ENCODE measurements at regions not wholly inside any gene's neighbourhood (a gene's known extent, or its start where the extent isn't known, plus 50 kb on each side); places are given as distances from the start of the nearest gene placed in this dataset.

DNA sequence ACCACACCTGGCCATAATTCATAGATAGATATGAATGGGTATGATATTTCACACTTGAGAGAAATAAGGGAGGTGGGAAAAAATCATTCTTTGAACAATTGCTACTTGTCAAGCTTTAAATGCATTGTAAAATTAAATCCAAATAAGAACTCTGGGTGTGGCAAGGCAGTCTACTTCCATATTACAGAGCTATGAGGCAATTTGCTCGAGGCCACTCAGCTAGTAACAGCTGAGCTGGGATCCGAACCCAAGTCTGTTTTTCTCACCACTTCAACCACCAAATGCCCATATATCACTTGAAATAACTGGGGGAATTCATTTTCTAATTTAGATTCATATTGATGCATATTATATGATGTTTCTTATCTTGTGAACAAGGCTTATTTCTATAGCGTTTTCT lies 482.2 kb upstream of the ADAMTS9 start:
- Mint-ChIP-seq H3K27me3 (peaks cover 6% of the 10 kb centered on the region), H3K9me3 (peaks cover 6% of the 10 kb centered on the region), H3K4me1 (ENCODE audit: unreplicated experiment) (peaks cover 38% of the 10 kb centered on the region), H3K36me3 (no peaks in the 10 kb centered on the region), H3K27ac (peak overlapping the region; percentile 43), H3K4me3 (no peak overlapping the region)
- DNase-seq (ENCODE audit: extremely low spot score, unreplicated experiment): no peak
- TF ChIP-seq, protein P1, sequence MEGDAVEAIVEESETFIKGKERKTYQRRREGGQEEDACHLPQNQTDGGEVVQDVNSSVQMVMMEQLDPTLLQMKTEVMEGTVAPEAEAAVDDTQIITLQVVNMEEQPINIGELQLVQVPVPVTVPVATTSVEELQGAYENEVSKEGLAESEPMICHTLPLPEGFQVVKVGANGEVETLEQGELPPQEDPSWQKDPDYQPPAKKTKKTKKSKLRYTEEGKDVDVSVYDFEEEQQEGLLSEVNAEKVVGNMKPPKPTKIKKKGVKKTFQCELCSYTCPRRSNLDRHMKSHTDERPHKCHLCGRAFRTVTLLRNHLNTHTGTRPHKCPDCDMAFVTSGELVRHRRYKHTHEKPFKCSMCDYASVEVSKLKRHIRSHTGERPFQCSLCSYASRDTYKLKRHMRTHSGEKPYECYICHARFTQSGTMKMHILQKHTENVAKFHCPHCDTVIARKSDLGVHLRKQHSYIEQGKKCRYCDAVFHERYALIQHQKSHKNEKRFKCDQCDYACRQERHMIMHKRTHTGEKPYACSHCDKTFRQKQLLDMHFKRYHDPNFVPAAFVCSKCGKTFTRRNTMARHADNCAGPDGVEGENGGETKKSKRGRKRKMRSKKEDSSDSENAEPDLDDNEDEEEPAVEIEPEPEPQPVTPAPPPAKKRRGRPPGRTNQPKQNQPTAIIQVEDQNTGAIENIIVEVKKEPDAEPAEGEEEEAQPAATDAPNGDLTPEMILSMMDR (conservative IDR thresholded peaks at IDR 0.05): no peak

DNA sequence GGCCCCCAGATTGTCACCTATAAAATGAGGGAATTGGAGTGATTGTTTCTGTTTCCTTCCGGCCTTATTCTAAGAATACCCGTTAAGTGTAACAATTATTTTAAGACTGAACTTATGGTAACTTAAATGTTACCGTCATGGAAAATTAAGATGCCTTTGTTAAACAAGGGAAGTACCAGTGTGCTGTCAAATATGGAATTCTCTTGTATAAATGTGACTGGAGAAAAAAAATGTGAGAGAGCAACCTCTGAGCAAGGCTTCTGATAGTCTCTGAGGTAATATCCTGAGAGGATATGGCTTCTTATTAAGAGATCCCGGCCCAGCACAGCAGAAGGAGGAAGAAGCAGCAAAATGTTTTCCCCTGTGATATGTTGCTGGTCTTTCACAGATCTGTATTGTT lies 480.7 kb upstream of the ADAMTS9 start:
- H3K4me3 Mint-ChIP-seq: no peak overlapping the region
- H3K36me3 Mint-ChIP-seq: no peaks in the 10 kb centered on the region
- H3K4me1 Mint-ChIP-seq (ENCODE audit: unreplicated experiment): peaks cover 38% of the 10 kb centered on the region
- no peak for DNase-seq (ENCODE audit: extremely low spot score, unreplicated experiment)
- H3K9me3 Mint-ChIP-seq: no peaks in the 10 kb centered on the region
- no peak overlapping the region for H3K27ac Mint-ChIP-seq
- TF ChIP-seq, protein P1 (conservative IDR thresholded peaks at IDR 0.05): no peak
- H3K27me3 Mint-ChIP-seq: peaks cover 6% of the 10 kb centered on the region

DNA sequence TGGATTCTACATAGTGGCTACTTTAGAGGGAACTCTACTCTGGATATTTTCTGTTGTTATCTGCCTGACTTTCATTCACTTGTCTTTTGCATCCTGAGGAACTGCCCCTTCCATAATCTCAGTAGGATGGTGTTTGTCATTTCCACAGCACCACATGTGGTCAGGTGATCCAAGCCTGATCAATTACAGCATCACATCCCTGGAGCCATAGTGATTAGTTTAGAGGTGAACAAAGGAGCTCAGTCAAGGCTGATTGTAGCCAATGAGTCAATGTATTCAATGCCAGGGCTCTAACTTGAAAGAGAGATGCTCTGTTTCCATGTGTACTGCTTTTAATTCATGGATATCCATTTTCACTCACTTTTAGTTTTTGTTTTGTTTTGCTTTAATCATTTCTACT lies 478.7 kb upstream of the ADAMTS9 start:
- Mint-ChIP-seq H3K4me3 (no peak overlapping the region), H3K36me3 (no peaks in the 10 kb centered on the region), H3K4me1 (ENCODE audit: unreplicated experiment) (peaks cover 29% of the 10 kb centered on the region), H3K27ac (no peak overlapping the region), H3K9me3 (no peaks in the 10 kb centered on the region), H3K27me3 (peaks cover 6% of the 10 kb centered on the region)
- DNase-seq (ENCODE audit: extremely low spot score, unreplicated experiment): no peak
- TF ChIP-seq, protein P1 (conservative IDR thresholded peaks at IDR 0.05): no peak

DNA sequence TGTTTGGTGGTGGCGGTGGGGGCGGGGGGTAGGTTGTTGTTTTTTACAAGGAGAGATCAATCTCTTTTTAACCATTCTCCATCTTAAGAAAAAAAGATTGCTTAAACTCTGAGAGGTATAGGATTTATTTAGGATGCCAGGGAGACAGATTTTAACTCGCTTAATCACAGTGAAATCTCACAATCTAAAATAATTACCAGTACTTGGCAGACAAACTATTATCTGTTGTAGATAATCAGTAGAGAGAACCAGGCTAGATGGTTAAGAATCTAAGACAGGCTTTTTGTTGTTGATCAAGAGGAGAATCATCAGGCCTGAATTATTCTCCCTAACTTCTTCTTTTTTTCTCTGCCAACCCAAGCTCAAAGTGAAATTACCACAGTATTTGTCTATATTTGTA lies 470.2 kb upstream of the ADAMTS9 start:
- TF ChIP-seq, protein P1 (conservative IDR thresholded peaks at IDR 0.05): no peak
- H3K27me3 Mint-ChIP-seq: no peaks in the 10 kb centered on the region
- H3K9me3 Mint-ChIP-seq: peaks cover 13% of the 10 kb centered on the region
- H3K4me1 Mint-ChIP-seq (ENCODE audit: unreplicated experiment): peaks cover 6% of the 10 kb centered on the region
- no peak for DNase-seq (ENCODE audit: extremely low spot score, unreplicated experiment)
- no peak overlapping the region for H3K4me3 Mint-ChIP-seq
- no peak overlapping the region for H3K27ac Mint-ChIP-seq
- no peaks in the 10 kb centered on the region for H3K36me3 Mint-ChIP-seq

DNA sequence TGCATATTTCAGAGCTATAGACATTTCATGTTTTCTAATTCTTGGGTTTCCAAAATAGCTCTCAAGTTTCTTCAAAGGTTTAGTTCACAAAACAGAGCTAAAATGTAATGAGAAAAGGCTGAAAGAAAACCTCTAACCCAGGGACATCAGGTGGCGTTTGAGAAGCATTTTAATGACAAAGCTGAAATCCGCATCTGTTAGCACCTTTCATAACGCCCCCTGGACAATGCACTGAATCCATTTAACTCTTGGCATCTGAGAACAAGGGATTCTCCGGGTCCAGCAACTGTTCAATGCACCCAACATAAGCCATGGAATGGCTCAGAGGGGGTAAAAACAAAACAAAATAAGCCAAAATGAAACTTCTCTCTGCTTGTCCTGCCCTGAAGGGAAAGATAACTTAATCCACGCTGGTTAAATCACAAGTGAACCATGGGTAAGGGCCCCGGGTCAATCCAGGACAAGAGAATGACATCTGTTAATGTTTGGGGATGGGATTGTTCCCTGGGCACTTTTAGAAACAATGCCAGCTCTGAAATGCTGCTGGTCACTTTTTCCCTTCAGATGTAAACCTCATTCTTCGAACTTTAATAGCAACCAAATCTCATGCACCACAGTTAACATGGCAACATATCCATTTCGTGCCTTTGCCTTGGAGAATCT lies 466.2 kb upstream of the ADAMTS9 start:
- DNase-seq (ENCODE audit: extremely low spot score, unreplicated experiment): no peak
- H3K4me1 Mint-ChIP-seq (ENCODE audit: unreplicated experiment): peaks cover 13% of the 10 kb centered on the region
- no peaks in the 10 kb centered on the region for H3K36me3 Mint-ChIP-seq
- no peak overlapping the region for H3K27ac Mint-ChIP-seq
- no peak overlapping the region for H3K4me3 Mint-ChIP-seq
- TF ChIP-seq, protein P1 (conservative IDR thresholded peaks at IDR 0.05): no peak
- no peaks in the 10 kb centered on the region for H3K27me3 Mint-ChIP-seq
- H3K9me3 Mint-ChIP-seq: peaks cover 8% of the 10 kb centered on the region
